NOMO-1 treated with DMSO at 0.1 percent for 48 hours (cell line): ENCODE measurements at regions not wholly inside any gene's neighbourhood (a gene's known extent, or its start where the extent isn't known, plus 50 kb on each side); places are given as distances from the start of the nearest gene placed in this dataset.

ENCODE experiments used
- DNase-seq: peaks from one replicate; lab custom pipeline; 2025; ENCODE audit not compliant: unreplicated experiment; lab: John Stamatoyannopoulos, UW

- no peak for DNase-seq
Measured at GRCh38 chr7:51731075-51731474, 414.5 kb upstream of the COBL start.

- no peak for DNase-seq
Measured at GRCh38 chr7:51727441-51727840, 410.8 kb upstream of the COBL start.

- no peak for DNase-seq
Measured at GRCh38 chr7:51706851-51707250, 390.2 kb upstream of the COBL start.

GRCh38 chr7:51705701-51706100, 389.1 kb upstream of the COBL start:
- no peak for DNase-seq

GRCh38 chr7:51702673-51703072, 386.1 kb upstream of the COBL start:
- no peak for DNase-seq

- DNase-seq: no peak
Measured at GRCh38 chr7:51701935-51702334, 385.3 kb upstream of the COBL start.

- no peak for DNase-seq
Measured at GRCh38 chr7:51700593-51701215, 384.1 kb upstream of the COBL start.

- DNase-seq: no peak
Measured at GRCh38 chr7:51693258-51693657, 376.6 kb upstream of the COBL start.

- DNase-seq: no peak
Measured at GRCh38 chr7:51689547-51689946, 372.9 kb upstream of the COBL start.

GRCh38 chr7:51685794-51686193, 369.2 kb upstream of the COBL start:
- DNase-seq: no peak

GRCh38 chr7:51680594-51681399, 364.2 kb upstream of the COBL start:
- no peak for DNase-seq

GRCh38 chr7:51679358-51679757, 362.7 kb upstream of the COBL start:
- no peak for DNase-seq

- DNase-seq: no peak
Measured at GRCh38 chr7:51666751-51667150, 350.1 kb upstream of the COBL start.

- DNase-seq: no peak
Measured at GRCh38 chr7:51666266-51666665, 349.7 kb upstream of the COBL start.

- no peak for DNase-seq
Measured at GRCh38 chr7:51665045-51665780, 348.6 kb upstream of the COBL start.

GRCh38 chr7:51660516-51660915, 343.9 kb upstream of the COBL start:
- DNase-seq: no peak

- no peak for DNase-seq
Measured at GRCh38 chr7:51658684-51659083, 342.1 kb upstream of the COBL start.

- no peak for DNase-seq
Measured at GRCh38 chr7:51647931-51648351, 331.3 kb upstream of the COBL start.

GRCh38 chr7:51647486-51647885, 330.9 kb upstream of the COBL start:
- no peak for DNase-seq

GRCh38 chr7:51645702-51646298, 329.2 kb upstream of the COBL start:
- no peak for DNase-seq

- no peak for DNase-seq
Measured at GRCh38 chr7:51645255-51645654, 328.6 kb upstream of the COBL start.

GRCh38 chr7:51644216-51644615, 327.6 kb upstream of the COBL start:
- no peak for DNase-seq
